ENCODE measurements at regions not wholly inside any gene's neighbourhood (a gene's known extent, or its start where the extent isn't known, plus 50 kb on each side); places are given as distances from the start of the nearest gene placed in this dataset.

GRCh38 chr5:52051759-52052158 lies 668.5 kb downstream of the ISL1 start (continued):
- TF ChIP-seq, protein P1, sequence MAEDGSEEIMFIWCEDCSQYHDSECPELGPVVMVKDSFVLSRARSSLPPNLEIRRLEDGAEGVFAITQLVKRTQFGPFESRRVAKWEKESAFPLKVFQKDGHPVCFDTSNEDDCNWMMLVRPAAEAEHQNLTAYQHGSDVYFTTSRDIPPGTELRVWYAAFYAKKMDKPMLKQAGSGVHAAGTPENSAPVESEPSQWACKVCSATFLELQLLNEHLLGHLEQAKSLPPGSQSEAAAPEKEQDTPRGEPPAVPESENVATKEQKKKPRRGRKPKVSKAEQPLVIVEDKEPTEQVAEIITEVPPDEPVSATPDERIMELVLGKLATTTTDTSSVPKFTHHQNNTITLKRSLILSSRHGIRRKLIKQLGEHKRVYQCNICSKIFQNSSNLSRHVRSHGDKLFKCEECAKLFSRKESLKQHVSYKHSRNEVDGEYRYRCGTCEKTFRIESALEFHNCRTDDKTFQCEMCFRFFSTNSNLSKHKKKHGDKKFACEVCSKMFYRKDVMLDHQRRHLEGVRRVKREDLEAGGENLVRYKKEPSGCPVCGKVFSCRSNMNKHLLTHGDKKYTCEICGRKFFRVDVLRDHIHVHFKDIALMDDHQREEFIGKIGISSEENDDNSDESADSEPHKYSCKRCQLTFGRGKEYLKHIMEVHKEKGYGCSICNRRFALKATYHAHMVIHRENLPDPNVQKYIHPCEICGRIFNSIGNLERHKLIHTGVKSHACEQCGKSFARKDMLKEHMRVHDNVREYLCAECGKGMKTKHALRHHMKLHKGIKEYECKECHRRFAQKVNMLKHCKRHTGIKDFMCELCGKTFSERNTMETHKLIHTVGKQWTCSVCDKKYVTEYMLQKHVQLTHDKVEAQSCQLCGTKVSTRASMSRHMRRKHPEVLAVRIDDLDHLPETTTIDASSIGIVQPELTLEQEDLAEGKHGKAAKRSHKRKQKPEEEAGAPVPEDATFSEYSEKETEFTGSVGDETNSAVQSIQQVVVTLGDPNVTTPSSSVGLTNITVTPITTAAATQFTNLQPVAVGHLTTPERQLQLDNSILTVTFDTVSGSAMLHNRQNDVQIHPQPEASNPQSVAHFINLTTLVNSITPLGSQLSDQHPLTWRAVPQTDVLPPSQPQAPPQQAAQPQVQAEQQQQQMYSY (CRISPR knock-in tag; IDR thresholded peaks at IDR 0.05), result no peak
- no peak for TF ChIP-seq EMX1 (CRISPR knock-in tag; IDR thresholded peaks at IDR 0.05)
- no peak for TF ChIP-seq USF1 (CRISPR knock-in tag; IDR thresholded peaks at IDR 0.05)
- TF ChIP-seq ERG (CRISPR knock-in tag; IDR thresholded peaks at IDR 0.05), result no peak
- no peak for TF ChIP-seq MAX (CRISPR knock-in tag; IDR thresholded peaks at IDR 0.05)
- TF ChIP-seq, protein P2, sequence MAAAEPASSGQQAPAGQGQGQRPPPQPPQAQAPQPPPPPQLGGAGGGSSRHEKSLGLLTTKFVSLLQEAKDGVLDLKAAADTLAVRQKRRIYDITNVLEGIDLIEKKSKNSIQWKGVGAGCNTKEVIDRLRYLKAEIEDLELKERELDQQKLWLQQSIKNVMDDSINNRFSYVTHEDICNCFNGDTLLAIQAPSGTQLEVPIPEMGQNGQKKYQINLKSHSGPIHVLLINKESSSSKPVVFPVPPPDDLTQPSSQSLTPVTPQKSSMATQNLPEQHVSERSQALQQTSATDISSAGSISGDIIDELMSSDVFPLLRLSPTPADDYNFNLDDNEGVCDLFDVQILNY (CRISPR knock-in tag; IDR thresholded peaks at IDR 0.05), result no peak
- TF ChIP-seq RORB (CRISPR knock-in tag; IDR thresholded peaks at IDR 0.05), result no peak

GRCh38 chr5:52063186-52063585 lies 679.9 kb downstream of the ISL1 start:
- Mint-ChIP-seq H3K27ac (no peak overlapping the region), H3K9me3 (peaks cover 22% of the 10 kb centered on the region), H3K36me3 (peaks cover 7% of the 10 kb centered on the region; the same call in 1 of the 2 replicates), H3K27me3 (ENCODE audit: low read depth) (no peaks in the 10 kb centered on the region), H3K4me3 (no peak overlapping the region), H3K4me1 (peaks cover 4% of the 10 kb centered on the region; the same call in 1 of the 2 replicates)
- no peak for TF ChIP-seq ZNF317 (CRISPR knock-in tag; IDR thresholded peaks at IDR 0.05; ENCODE audit: borderline replicate concordance, low read depth)
- TF ChIP-seq NR1H2 (CRISPR knock-in tag; IDR thresholded peaks at IDR 0.05), result no peak
- TF ChIP-seq, protein P3, sequence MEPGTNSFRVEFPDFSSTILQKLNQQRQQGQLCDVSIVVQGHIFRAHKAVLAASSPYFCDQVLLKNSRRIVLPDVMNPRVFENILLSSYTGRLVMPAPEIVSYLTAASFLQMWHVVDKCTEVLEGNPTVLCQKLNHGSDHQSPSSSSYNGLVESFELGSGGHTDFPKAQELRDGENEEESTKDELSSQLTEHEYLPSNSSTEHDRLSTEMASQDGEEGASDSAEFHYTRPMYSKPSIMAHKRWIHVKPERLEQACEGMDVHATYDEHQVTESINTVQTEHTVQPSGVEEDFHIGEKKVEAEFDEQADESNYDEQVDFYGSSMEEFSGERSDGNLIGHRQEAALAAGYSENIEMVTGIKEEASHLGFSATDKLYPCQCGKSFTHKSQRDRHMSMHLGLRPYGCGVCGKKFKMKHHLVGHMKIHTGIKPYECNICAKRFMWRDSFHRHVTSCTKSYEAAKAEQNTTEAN (CRISPR knock-in tag; IDR thresholded peaks at IDR 0.05), result no peak
- CTCF ChIA-PET, result no interaction called here
- DNase-seq (ENCODE audit: low spot score), result no peak
- ATAC-seq, result no peak
- POLR2A ChIA-PET, result no interaction called here

DNA sequence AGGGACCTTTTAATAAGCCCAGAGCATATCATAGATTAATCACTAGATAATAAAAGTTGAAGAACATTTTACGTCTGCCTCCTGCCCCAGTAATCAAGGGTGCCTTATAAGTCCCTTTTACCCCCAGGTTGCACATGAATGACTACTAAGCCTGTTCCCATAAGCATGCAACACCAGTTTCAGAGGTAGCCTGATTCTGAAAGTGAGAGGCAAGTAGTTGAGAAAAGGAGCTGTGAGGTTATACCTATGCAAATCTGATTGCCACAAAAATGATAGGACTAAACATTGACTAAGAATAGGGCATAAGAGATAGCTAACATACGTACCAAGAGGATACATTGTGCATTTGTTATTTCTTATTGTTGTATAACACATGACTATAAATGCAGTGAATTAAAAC lies 681.9 kb downstream of the ISL1 start:
- Mint-ChIP-seq H3K9me3 (peaks cover 28% of the 10 kb centered on the region), H3K4me3 (no peak overlapping the region), H3K4me1 (peaks cover 4% of the 10 kb centered on the region; the same call in 1 of the 2 replicates), H3K27me3 (ENCODE audit: low read depth) (no peaks in the 10 kb centered on the region), H3K36me3 (peaks cover 3% of the 10 kb centered on the region; the same call in 1 of the 2 replicates), H3K27ac (no peak overlapping the region)
- DNase-seq (ENCODE audit: low spot score) (no peak), ATAC-seq (no peak)
- ChIA-PET POLR2A (no interaction called here), CTCF (no interaction called here)
- TF ChIP-seq, protein P2 (CRISPR knock-in tag; IDR thresholded peaks at IDR 0.05), result no peak
- no peak for TF ChIP-seq NR3C1 (CRISPR knock-in tag; conservative IDR thresholded peaks at IDR 0.05; ENCODE audit: low read depth)
- TF ChIP-seq KAT7 (CRISPR knock-in tag; IDR thresholded peaks at IDR 0.05; ENCODE audit: borderline replicate concordance), result no peak
- TF ChIP-seq ZNF671 (CRISPR knock-in tag; IDR thresholded peaks at IDR 0.05), result no peak
- no peak for TF ChIP-seq TEAD1 (CRISPR knock-in tag; IDR thresholded peaks at IDR 0.05)

Measured in WTC11 (cell line).